Fibroblast of mammary gland (primary cell): ENCODE measurements at regions not wholly inside any gene's neighbourhood (a gene's known extent, or its start where the extent isn't known, plus 50 kb on each side); places are given as distances from the start of the nearest gene placed in this dataset.

Source experiments
- DNase-seq: peaks from one replicate; pipeline ENCODE4 v3.0.0-alpha.2; 2010; ENCODE audit warnings: low read depth
- H3K4me3 ChIP-seq: 2 replicates; pipeline ENCODE4 v1.5.1; 2011; ENCODE audit warnings: low read depth, mild to moderate bottlenecking, low read length, moderate library complexity; ENCODE audit not compliant: control insufficient read depth
- CTCF ChIP-seq: conservative IDR thresholded peaks from 2 replicates; pipeline ENCODE4 v1.5.1; 2011; ENCODE audit warnings: low read depth, low read length, inconsistent platforms; ENCODE audit not compliant: control insufficient read depth, insufficient read depth

DNA sequence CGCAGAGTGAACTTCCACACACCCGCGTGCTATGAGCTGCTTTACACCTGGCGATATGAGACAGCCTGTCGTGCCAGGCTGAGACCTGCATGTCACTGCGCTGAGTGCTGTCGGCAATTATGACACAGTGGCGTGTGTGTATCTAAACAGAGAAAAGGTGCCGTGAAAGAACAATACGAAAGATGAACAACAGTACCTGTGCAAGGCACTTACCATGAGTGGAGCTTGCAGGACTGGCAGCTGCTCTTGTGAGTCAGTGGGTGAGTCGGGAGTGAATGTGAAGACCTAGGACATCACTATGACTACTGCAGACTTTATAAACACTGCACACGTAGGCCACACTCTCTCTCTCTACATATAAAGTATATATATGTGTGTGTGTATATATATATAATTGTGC, 68.5 kb upstream of the DUSP22 start:
- peak; percentile 42 for DNase-seq
- no peak overlapping the region for H3K4me3 ChIP-seq
- TF ChIP-seq CTCF, result no peak

GRCh38 chr6:224350-224749, 67.9 kb upstream of the DUSP22 start:
- no peak for DNase-seq
- H3K4me3 ChIP-seq, result no peak overlapping the region
- TF ChIP-seq CTCF, result no peak

DNA sequence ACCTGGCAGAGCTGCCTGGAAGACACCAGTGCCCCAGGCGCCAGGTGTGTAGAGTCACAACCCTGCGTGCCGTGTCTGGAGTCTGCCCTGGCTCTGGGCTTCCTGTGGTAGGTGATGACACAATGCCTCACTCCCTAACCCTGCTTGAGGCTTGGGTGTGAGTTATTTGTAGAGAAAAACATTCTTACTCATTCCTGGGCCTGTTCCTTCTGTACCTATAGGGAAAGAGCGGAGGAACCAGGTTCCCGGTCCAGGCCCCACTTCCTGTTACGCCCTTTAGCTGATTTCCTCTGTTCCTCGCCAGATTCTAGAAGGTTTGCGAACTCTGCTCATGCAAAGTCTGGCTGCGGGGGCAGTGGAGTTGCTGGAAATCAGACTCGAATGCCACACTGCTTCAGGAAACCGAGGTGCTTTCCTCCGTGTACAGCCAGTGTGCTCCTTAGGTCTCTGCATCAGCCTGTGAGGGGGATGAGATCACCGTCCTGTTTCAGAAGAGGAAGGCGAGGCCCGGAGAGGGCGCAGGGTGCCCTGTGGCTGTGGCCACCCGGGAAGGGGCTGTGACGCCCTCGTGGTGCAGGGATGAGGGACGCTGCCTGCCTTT, 67.1 kb upstream of the DUSP22 start:
- no peak for DNase-seq

GRCh38 chr6:225907-226306, 66.4 kb upstream of the DUSP22 start:
- no peak overlapping the region for H3K4me3 ChIP-seq
- TF ChIP-seq CTCF, result no peak
- no peak for DNase-seq

More for the DNA sequence above, 67.1 kb upstream of the DUSP22 start:
- no peak for TF ChIP-seq CTCF
- H3K4me3 ChIP-seq, result no peak overlapping the region

GRCh38 chr6:226516-227073, 65.7 kb upstream of the DUSP22 start:
- no peak for DNase-seq
- no peak overlapping the region for H3K4me3 ChIP-seq
- TF ChIP-seq CTCF, result no peak

GRCh38 chr6:227074-227782, 65.1 kb upstream of the DUSP22 start:
- peak; percentile 83 for DNase-seq
- peak; percentile 33 for TF ChIP-seq CTCF
- H3K4me3 ChIP-seq, result no peak overlapping the region
